NK-92 treated with Interleukin-12 subunit alpha and Interleukin-12 subunit beta, amount 100 ng/mL, for 24 hours (cell line): ENCODE measurements at regions not wholly inside any gene's neighbourhood (a gene's known extent, or its start where the extent isn't known, plus 50 kb on each side); places are given as distances from the start of the nearest gene placed in this dataset.

Experiments used
- DNase-seq: peaks from one replicate; lab custom pipeline; 2025; lab: John Stamatoyannopoulos, UW

GRCh38 chr6:79764747-79765146 is 133.6 kb downstream of the SH3BGRL2 start:
- no peak for DNase-seq

DNA sequence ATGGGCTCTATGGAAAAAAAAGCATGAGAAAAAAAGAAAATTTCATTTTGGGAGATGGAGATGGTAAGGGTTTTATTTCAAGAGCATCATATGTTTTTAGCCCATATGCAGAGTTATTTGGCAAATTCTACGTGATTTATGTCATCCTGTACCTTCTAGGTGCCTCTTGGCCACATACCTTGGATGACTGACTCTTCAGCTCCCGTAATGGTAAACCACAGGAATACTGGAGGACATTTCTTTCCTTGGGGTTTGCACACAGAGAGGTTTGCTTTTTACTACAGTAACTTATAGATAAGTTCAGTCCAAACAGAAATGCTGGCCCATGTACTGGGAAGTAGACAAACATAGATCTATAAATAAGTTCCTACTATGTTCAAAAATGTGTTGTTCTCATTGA is 132.2 kb downstream of the SH3BGRL2 start:
- DNase-seq, result no peak

- DNase-seq, result no peak
Observed at GRCh38 chr6:79762370-79762769, 131.2 kb downstream of the SH3BGRL2 start.

- no peak for DNase-seq
Observed at GRCh38 chr6:79756496-79756895, 125.4 kb downstream of the SH3BGRL2 start.

DNA sequence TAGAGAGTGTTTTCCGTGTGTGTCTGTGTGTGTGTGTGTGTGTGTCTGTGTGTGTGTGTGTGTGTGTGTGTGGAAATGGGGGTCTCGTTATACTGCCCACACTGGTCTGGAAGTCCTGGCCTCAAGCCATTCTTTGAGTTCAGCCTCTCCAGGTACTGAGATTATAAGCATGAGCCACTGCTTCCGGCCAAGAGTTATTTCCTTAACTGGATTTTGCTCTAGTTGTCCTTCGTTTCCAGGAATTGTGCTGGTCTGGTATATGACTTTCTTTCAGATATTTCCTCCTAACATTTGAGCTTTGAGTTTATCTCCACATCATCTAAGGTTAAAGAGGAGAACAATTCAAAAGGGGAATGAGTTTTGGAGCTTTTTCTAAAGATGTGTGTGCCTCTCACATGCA is 124.8 kb downstream of the SH3BGRL2 start:
- DNase-seq, result no peak
